H1 (cell line): ENCODE measurements at regions not wholly inside any gene's neighbourhood (a gene's known extent, or its start where the extent isn't known, plus 50 kb on each side); places are given as distances from the start of the nearest gene placed in this dataset.
"Not testable (repeated sequence)": the region's sequence is repeated elsewhere in the genome, so short reads cannot be mapped to it uniquely, and the experiment has no call there.

Source experiments
- CBX8 ChIP-seq: fragments of 300-800, 300-1000 bp; sonication (generic); IDR thresholded peaks from 2 replicates; pipeline ENCODE4 v1.7.1; 2016; ENCODE audit warnings: low read depth, low read length, borderline replicate concordance
- TF ChIP-seq, protein P1 (sequence below), 3 experiments: IDR thresholded peaks; 1 replicate in 2 of 3; 2 replicates in 1 of 3; pipeline versions ENCODE4 v1.5.1 to v1.6.1; 2011; ENCODE audit warnings: low read length in 3 of 3, mild to moderate bottlenecking in 3 of 3, inconsistent platforms in 2 of 3, low read depth in 1 of 3, moderate library complexity in 1 of 3; ENCODE audit not compliant: insufficient read depth in 1 of 3; ENCODE audit errors: control extremely low read depth in 1 of 3

DNA sequence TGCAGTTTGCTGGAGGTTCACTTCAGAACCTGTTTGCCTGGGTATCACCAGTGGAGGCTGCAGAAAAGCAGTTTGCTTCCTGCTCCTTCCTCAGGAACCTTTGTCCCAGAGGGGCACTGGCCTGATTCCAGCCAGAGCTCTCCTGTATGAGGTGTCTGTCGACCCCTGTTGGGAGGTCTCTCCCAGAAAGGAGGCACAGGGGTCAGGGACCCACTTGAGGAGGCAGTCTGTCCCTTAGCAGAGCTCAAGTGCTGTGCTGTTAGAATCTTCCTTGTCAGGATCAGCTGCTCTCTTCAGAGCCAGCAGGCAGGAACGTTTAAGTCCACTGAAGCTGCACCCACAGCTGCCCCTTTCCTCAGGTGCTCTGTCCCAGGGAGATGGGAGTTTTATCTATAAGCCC is 164.8 kb downstream of the TTC6 start:
- not testable (repeated sequence) for TF ChIP-seq CBX8
- TF ChIP-seq, protein P1, sequence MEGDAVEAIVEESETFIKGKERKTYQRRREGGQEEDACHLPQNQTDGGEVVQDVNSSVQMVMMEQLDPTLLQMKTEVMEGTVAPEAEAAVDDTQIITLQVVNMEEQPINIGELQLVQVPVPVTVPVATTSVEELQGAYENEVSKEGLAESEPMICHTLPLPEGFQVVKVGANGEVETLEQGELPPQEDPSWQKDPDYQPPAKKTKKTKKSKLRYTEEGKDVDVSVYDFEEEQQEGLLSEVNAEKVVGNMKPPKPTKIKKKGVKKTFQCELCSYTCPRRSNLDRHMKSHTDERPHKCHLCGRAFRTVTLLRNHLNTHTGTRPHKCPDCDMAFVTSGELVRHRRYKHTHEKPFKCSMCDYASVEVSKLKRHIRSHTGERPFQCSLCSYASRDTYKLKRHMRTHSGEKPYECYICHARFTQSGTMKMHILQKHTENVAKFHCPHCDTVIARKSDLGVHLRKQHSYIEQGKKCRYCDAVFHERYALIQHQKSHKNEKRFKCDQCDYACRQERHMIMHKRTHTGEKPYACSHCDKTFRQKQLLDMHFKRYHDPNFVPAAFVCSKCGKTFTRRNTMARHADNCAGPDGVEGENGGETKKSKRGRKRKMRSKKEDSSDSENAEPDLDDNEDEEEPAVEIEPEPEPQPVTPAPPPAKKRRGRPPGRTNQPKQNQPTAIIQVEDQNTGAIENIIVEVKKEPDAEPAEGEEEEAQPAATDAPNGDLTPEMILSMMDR (IDR thresholded peaks at IDR 0.05; ENCODE audit: control extremely low read depth in 1 of 3, insufficient read depth in 1 of 3, low read depth in 1 of 3, low read length in 3 of 3): not testable (repeated sequence)
